ENCODE measurements at regions not wholly inside any gene's neighbourhood (a gene's known extent, or its start where the extent isn't known, plus 50 kb on each side); places are given as distances from the start of the nearest gene placed in this dataset.

GRCh38 chrX:20364238-20364637 is 97.5 kb upstream of the RPS6KA3 start:
- H3K4me3 ChIP-seq = no peak overlapping the region
- H4K20me1 ChIP-seq (ENCODE audit: insufficient read depth, poor library complexity, severe bottlenecking) = no peaks in the 10 kb centered on the region
- no peaks in the 10 kb centered on the region for H3K27me3 ChIP-seq
- DNase-seq (ENCODE audit: low spot score) = no peak
- peak overlapping the region; percentile 8 for H3K27ac ChIP-seq
- H2AFZ ChIP-seq = no peak overlapping the region
- peaks cover 7% of the 10 kb centered on the region for H3K4me1 ChIP-seq (ENCODE audit: insufficient read depth)
- no peaks in the 10 kb centered on the region for H3K9me2 ChIP-seq (replicated peaks; ENCODE audit: insufficient read depth)
- H3K79me2 ChIP-seq = no peaks in the 10 kb centered on the region
- no peak for TF ChIP-seq EZH2phosphoT487 (IDR thresholded peaks at IDR 0.05; ENCODE audit: low read depth, severe bottlenecking, unreplicated experiment)
- TF ChIP-seq CTCF (IDR thresholded peaks at IDR 0.05; ENCODE audit: poor library complexity) = no peak
- TF ChIP-seq EZH2 (IDR thresholded peaks at IDR 0.05; ENCODE audit: borderline replicate concordance) = no peak
- 83% methylated on average over 4 of the region's 4 CpGs for WGBS (ENCODE audit: low lambda C conversion rate, missing lambda C conversion rate)
- H3K4me2 ChIP-seq = no peak overlapping the region
- H3K36me3 ChIP-seq (replicated peaks; ENCODE audit: insufficient read depth, low read depth) = no peaks in the 10 kb centered on the region
- H3K9me3 ChIP-seq (ENCODE audit: low read depth) = no peaks in the 10 kb centered on the region

DNA sequence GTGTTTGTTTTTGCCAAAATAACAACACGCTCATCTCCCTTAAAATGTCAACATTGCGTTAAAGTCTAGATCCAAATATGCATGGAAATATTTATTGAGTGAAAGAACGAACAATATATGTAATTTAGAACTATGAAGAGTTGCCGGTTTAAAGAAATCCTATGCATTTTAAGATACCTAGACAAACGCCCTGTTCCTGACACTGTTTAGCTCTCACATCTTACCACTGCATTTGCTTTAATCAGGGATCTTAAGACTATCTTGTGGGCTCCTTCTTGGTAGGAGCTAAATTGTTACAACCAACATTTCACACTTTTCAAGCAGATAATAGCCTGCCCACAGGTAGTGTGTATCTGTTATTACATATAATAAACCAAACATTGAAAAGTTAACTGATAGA is 96.6 kb upstream of the RPS6KA3 start:
- Histone ChIP-seq H3K79me2 (no peaks in the 10 kb centered on the region), H3K4me1 (ENCODE audit: insufficient read depth) (peaks cover 7% of the 10 kb centered on the region), H3K27ac (peak overlapping the region; percentile 87), H3K36me3 (replicated peaks; ENCODE audit: insufficient read depth, low read depth) (no peaks in the 10 kb centered on the region), H3K9me2 (replicated peaks; ENCODE audit: insufficient read depth) (no peaks in the 10 kb centered on the region), H3K9me3 (ENCODE audit: low read depth) (no peaks in the 10 kb centered on the region), H3K4me2 (peak overlapping the region; percentile 65), H4K20me1 (ENCODE audit: insufficient read depth, poor library complexity, severe bottlenecking) (no peaks in the 10 kb centered on the region), H3K27me3 (no peaks in the 10 kb centered on the region), H2AFZ (peak overlapping the region; percentile 16), H3K4me3 (no peak overlapping the region)
- TF ChIP-seq EZH2phosphoT487 (IDR thresholded peaks at IDR 0.05; ENCODE audit: low read depth, severe bottlenecking, unreplicated experiment) (no peak), EZH2 (IDR thresholded peaks at IDR 0.05; ENCODE audit: borderline replicate concordance) (no peak)
- 63% methylated on average over 5 of the region's 5 CpGs for WGBS (ENCODE audit: low lambda C conversion rate, missing lambda C conversion rate)
- DNase-seq (ENCODE audit: low spot score) = no peak

DNA sequence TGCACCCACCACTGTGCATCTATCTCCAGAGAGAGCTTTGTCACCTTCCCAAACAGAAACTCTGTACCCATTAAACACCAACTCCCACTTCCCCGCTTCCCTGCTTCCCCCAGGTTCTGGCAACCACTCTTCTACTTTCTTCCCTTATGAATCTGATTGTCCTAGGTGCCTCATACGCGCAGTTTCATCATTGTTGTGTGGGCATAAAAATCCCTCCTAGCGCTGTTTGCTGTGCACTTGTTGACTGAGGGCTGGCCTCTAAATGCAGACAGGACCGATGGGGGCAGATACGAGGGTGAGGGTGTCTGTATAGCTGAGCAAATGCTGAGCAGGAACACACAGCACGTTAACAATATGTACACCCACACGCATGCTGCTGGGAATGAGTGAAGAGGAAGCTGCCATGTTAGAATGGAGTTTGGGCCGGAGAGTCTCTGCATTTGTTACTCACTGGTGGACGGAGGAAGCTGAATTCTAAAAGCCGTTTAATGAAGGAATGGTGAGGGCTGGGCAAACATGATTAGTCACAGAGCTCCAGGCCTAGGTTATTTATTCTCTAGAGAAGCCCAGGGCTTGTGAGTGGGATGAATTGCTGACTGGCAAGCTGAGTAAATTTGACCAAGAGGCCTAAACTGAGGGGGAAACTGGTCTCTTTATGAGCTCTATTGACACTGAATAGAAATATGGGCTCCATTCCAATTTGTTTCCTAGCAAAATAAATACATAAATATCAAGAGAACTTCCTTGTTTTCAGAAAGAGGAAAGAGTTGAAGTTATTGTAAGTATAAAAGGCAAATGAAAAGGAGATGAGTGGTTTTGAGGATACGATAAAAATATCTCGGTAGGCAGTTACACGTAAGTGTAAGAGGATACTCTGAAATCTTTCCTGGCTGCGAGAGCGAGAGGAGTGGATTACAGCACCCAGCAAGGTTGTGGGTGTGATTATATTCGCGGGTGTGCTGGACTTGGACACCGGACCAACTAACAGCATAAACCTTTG is 95.9 kb upstream of the RPS6KA3 start:
- Histone ChIP-seq H3K36me3 (replicated peaks; ENCODE audit: insufficient read depth, low read depth) (no peaks in the 10 kb centered on the region), H2AFZ (peak overlapping the region; percentile 16), H3K4me1 (ENCODE audit: insufficient read depth) (peaks cover 7% of the 10 kb centered on the region), H3K4me3 (no peak overlapping the region), H3K9me3 (ENCODE audit: low read depth) (no peaks in the 10 kb centered on the region), H3K27me3 (no peaks in the 10 kb centered on the region), H3K4me2 (peak overlapping the region; percentile 65), H3K9me2 (replicated peaks; ENCODE audit: insufficient read depth) (no peaks in the 10 kb centered on the region), H3K79me2 (no peaks in the 10 kb centered on the region), H3K27ac (peak overlapping the region; percentile 87), H4K20me1 (ENCODE audit: insufficient read depth, poor library complexity, severe bottlenecking) (no peaks in the 10 kb centered on the region)
- TF ChIP-seq CTCF (IDR thresholded peaks at IDR 0.05; ENCODE audit: poor library complexity) (no peak), EZH2 (IDR thresholded peaks at IDR 0.05; ENCODE audit: borderline replicate concordance) (no peak), EZH2phosphoT487 (IDR thresholded peaks at IDR 0.05; ENCODE audit: low read depth, severe bottlenecking, unreplicated experiment) (no peak)
- peak; percentile 63 for DNase-seq (ENCODE audit: low spot score)
- 55% methylated on average over 19 of the region's 19 CpGs for WGBS (ENCODE audit: low lambda C conversion rate, missing lambda C conversion rate)

GRCh38 chrX:20361890-20362262 is 95.2 kb upstream of the RPS6KA3 start:
- Histone ChIP-seq H3K9me3 (ENCODE audit: low read depth) (no peaks in the 10 kb centered on the region), H2AFZ (no peak overlapping the region), H4K20me1 (ENCODE audit: insufficient read depth, poor library complexity, severe bottlenecking) (no peaks in the 10 kb centered on the region), H3K27ac (peak overlapping the region; percentile 87), H3K36me3 (replicated peaks; ENCODE audit: insufficient read depth, low read depth) (no peaks in the 10 kb centered on the region), H3K4me3 (no peak overlapping the region), H3K9me2 (replicated peaks; ENCODE audit: insufficient read depth) (no peaks in the 10 kb centered on the region), H3K79me2 (no peaks in the 10 kb centered on the region), H3K4me1 (ENCODE audit: insufficient read depth) (peaks cover 7% of the 10 kb centered on the region), H3K27me3 (no peaks in the 10 kb centered on the region), H3K4me2 (peak overlapping the region; percentile 65)
- WGBS (ENCODE audit: low lambda C conversion rate, missing lambda C conversion rate) = 45% methylated on average over 4 of the region's 4 CpGs
- TF ChIP-seq EZH2phosphoT487 (IDR thresholded peaks at IDR 0.05; ENCODE audit: low read depth, severe bottlenecking, unreplicated experiment) = no peak
- TF ChIP-seq EZH2 (IDR thresholded peaks at IDR 0.05; ENCODE audit: borderline replicate concordance) = no peak
- no peak for TF ChIP-seq CTCF (IDR thresholded peaks at IDR 0.05; ENCODE audit: poor library complexity)
- DNase-seq (ENCODE audit: low spot score) = peak; percentile 47

Data from hepatocyte (in vitro differentiated cells).